ENCODE measurements at regions not wholly inside any gene's neighbourhood (a gene's known extent, or its start where the extent isn't known, plus 50 kb on each side); places are given as distances from the start of the nearest gene placed in this dataset.
A peak's percentile ranks its signal among the peaks of the same experiment; 100 is the strongest.

- TF ChIP-seq CTCF (IDR thresholded peaks at IDR 0.05; ENCODE audit: low read depth, low read length), result no peak
- DNase-seq (ENCODE audit: low read depth in 1 of 2, low spot score in 1 of 2), result no peak
Measured at GRCh38 chr3:160134454-160134853, 90.8 kb upstream of the C3orf80 start.

GRCh38 chr3:160134964-160135363 lies 90.3 kb upstream of the C3orf80 start:
- no peak for TF ChIP-seq CTCF (IDR thresholded peaks at IDR 0.05; ENCODE audit: low read depth, low read length)
- H3K4me1 ChIP-seq (ENCODE audit: low read depth), result no peaks in the 10 kb centered on the region
- DNase-seq (ENCODE audit: low read depth in 1 of 2, low spot score in 1 of 2), result peak in 1 of 2 donors; percentile 90
- no peak overlapping the region for H3K27ac ChIP-seq
- no peak overlapping the region for H3K4me3 ChIP-seq
- no peaks in the 10 kb centered on the region for H3K27me3 ChIP-seq
- no peaks in the 10 kb centered on the region for H3K9me3 ChIP-seq (ENCODE audit: low read depth)
- H3K36me3 ChIP-seq, result no peaks in the 10 kb centered on the region

More at GRCh38 chr3:160134454-160134853, 90.8 kb upstream of the C3orf80 start:
- Histone ChIP-seq H3K4me1 (ENCODE audit: low read depth) (no peaks in the 10 kb centered on the region), H3K9me3 (ENCODE audit: low read depth) (no peaks in the 10 kb centered on the region), H3K4me3 (no peak overlapping the region), H3K27me3 (no peaks in the 10 kb centered on the region), H3K36me3 (no peaks in the 10 kb centered on the region), H3K27ac (no peak overlapping the region)

GRCh38 chr3:160135851-160136250 lies 89.4 kb upstream of the C3orf80 start:
- Histone ChIP-seq H3K27ac (no peak overlapping the region), H3K27me3 (no peaks in the 10 kb centered on the region), H3K36me3 (no peaks in the 10 kb centered on the region), H3K9me3 (ENCODE audit: low read depth) (no peaks in the 10 kb centered on the region), H3K4me1 (ENCODE audit: low read depth) (no peaks in the 10 kb centered on the region), H3K4me3 (no peak overlapping the region)
- no peak for DNase-seq (ENCODE audit: low read depth in 1 of 2, low spot score in 1 of 2)
- no peak for TF ChIP-seq CTCF (IDR thresholded peaks at IDR 0.05; ENCODE audit: low read depth, low read length)

GRCh38 chr3:160136421-160136820 lies 88.8 kb upstream of the C3orf80 start:
- no peak overlapping the region for H3K27ac ChIP-seq
- no peak for DNase-seq (ENCODE audit: low read depth in 1 of 2, low spot score in 1 of 2)
- no peaks in the 10 kb centered on the region for H3K4me1 ChIP-seq (ENCODE audit: low read depth)
- no peaks in the 10 kb centered on the region for H3K36me3 ChIP-seq
- TF ChIP-seq CTCF (IDR thresholded peaks at IDR 0.05; ENCODE audit: low read depth, low read length), result no peak
- H3K27me3 ChIP-seq, result no peaks in the 10 kb centered on the region
- no peak overlapping the region for H3K4me3 ChIP-seq
- no peaks in the 10 kb centered on the region for H3K9me3 ChIP-seq (ENCODE audit: low read depth)

- Histone ChIP-seq H3K27me3 (no peaks in the 10 kb centered on the region), H3K9me3 (ENCODE audit: low read depth) (no peaks in the 10 kb centered on the region), H3K27ac (no peak overlapping the region), H3K4me1 (ENCODE audit: low read depth) (no peaks in the 10 kb centered on the region), H3K36me3 (no peaks in the 10 kb centered on the region), H3K4me3 (no peak overlapping the region)
- no peak for TF ChIP-seq CTCF (IDR thresholded peaks at IDR 0.05; ENCODE audit: low read depth, low read length)
- no peak for DNase-seq (ENCODE audit: low read depth in 1 of 2, low spot score in 1 of 2)
Measured at GRCh38 chr3:160139291-160139690, 85.9 kb upstream of the C3orf80 start.

- no peak overlapping the region for H3K27ac ChIP-seq
- DNase-seq (ENCODE audit: low read depth in 1 of 2, low spot score in 1 of 2), result no peak
- no peaks in the 10 kb centered on the region for H3K4me1 ChIP-seq (ENCODE audit: low read depth)
- TF ChIP-seq CTCF (IDR thresholded peaks at IDR 0.05; ENCODE audit: low read depth, low read length), result no peak
- H3K36me3 ChIP-seq, result no peaks in the 10 kb centered on the region
- H3K27me3 ChIP-seq, result no peaks in the 10 kb centered on the region
- H3K9me3 ChIP-seq (ENCODE audit: low read depth), result no peaks in the 10 kb centered on the region
- H3K4me3 ChIP-seq, result no peak overlapping the region
Measured at GRCh38 chr3:160140756-160141155, 84.5 kb upstream of the C3orf80 start.

Data from cardiac muscle cell (in vitro differentiated cells and primary cell).